GM19328 (cell line): ENCODE measurements at regions not wholly inside any gene's neighbourhood (a gene's known extent, or its start where the extent isn't known, plus 50 kb on each side); places are given as distances from the start of the nearest gene placed in this dataset.

ENCODE experiments used
- ATAC-seq: cut with Tn5 transposase; IDR thresholded peaks from one replicate; pipeline ENCODE4 v1.9.1; 2021; ENCODE audit warnings: mild to moderate bottlenecking, moderate library complexity; ENCODE audit not compliant: unreplicated experiment

DNA sequence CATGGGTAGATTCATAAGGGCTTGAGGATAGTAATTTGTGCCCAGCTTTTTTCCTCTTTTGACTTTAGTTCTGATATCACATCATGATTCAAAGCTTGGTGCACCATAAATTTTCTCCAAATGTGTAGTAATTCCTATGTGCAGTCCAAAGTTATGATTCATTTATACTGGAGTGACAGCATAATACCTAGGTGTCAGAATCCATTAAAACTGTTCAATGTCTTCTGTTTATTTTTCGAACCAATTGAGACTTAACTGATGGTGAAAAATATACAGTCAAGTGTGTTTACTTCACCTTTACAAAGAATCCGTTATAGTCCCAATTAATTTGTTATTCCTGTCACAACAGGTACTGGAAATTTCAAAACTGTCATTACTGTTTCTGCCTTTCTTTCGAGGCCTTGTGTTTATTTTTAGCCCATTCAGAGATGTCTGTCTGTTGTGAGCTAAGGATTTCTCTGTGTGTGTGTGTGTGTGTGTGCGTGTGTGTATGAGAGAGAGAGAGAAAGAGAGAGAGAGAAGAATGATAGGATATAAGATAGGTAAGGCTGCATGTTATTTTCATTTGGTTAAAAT, 389.7 kb upstream of the ATP5MC3 start:
- ATAC-seq = no peak

DNA sequence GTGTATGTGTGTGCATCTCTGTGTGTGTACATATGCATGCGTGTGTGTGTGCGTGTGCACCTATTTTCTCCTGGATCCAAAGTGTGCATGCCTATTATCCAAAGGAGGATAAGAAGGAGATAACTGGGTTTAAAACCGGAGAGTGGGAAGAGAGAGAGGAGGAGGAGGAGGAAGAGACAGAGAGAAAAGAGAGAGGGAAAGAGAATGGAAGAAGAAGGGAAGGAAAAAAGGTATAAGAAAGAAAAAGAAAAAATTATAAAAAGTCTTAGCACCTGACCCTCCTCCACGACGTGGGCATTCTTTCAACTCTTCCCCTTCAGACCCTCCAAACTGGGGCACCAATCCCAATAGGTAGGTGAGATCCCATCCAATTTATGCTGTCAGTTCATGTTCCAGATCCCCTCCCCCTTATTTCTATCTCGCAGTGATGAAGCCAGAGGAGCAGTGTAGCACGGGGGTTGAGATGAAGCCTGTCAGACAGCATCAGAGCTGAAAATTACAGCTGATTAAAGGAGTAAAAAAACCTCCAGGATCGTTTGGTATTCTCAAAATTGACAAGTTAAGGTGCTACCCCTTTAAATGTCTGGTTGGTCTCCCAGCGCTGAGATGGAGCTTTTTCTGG, 386.7 kb upstream of the ATP5MC3 start:
- ATAC-seq = no peak

DNA sequence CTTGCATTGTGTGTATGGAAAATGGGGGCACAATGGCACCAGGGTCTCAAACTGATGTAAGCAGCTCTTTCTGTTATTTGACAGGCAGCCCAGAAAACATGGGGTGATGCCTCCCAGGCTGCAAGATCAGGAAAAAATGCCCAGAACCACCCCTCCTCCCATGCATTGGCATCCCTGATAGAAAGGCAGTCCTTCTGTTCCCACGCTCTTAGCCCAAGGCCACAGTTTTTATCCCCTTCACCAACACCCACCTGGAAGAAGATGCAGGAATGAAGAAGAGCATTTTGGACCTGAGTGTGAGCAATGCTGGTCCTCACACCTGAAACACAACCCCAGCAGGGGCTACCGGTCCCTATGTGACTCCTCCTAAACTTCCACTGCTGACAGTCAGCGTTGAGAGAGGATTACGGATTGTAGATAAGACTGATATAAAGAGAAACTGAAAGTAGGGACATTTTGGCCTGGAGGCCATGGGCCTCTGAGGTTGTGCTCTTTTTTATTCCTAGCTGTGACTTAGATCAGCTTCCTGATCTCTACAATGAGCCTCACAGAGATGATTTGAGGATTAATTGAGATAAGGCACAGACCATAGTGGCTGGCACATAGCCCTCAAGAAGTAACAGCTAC, 386.0 kb upstream of the ATP5MC3 start:
- no peak for ATAC-seq

DNA sequence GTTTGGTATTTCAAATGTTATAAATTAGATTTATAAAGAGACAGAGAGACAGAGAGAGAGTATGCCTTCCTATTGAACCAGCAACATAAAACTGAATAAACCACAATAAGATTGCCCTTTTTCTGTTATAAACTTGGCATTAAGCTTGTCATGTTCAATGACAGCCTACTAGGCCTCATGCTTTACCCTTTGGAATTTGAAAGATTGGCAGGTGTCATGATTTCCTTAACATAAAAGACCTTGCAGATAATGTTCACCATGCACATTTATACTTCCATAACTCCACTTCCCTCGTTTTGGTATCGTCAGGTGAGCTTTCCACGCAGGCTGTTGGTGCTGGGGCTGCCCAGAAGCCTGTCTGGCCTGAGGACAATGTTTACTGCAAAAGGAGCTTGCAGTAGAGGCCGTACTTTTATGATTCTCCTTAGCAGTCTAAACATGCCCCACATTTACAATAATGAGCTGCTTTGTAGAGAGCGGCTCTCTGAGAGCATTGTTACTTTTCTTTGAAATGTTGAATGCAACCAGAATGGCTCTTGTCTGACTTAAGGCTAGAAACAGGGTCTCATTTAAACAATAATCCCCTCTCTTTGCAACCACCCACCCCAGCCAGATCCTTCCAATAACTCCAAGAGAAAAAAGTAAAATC, 379.1 kb upstream of the ATP5MC3 start:
- ATAC-seq = no peak

DNA sequence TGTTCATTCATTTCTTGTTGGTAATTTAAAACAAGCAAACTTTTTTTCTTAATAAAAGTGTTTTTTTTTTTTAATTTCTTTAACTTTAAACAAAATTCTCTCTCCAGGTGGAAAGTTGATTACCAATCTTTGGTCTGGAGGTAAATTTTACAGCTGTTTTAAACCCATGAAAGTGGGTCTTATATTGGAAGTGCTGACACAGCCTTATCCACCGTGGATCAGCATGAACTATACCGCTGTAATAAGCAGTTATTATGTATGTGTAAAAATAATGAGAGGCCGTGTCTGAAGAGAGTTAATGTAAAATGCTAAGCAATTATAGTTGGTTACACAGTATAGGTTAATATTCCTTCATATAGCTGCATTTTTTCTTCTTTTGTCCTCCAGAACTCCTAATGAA, 378.1 kb upstream of the ATP5MC3 start:
- no peak for ATAC-seq

DNA sequence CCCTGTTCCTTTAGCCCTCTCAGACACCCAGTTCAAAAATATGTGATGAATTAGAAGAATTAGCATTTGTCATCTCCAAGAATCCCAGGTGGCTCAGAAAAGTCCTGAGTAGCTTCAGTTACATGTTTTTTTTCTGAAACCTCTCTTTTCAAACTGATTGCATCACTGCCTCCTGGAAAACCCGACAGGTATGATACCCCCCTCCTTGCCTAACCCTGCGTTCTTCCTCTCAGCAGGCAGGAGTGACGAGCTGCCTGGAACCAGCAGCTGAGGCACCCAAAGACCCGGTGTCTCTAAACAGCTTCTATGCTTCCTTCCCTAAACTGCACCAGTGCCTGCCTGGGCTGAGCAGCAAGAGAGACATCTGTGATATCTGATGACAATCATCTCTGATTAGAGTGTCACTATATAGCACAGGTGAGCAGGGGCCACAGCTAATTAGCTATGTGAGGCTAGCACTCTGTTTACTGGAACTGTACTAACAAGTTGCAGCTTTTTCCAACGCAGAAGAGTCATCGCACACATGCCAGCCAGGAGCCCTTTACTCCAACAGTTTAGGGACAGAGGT, 376.4 kb upstream of the ATP5MC3 start:
- ATAC-seq = no peak

DNA sequence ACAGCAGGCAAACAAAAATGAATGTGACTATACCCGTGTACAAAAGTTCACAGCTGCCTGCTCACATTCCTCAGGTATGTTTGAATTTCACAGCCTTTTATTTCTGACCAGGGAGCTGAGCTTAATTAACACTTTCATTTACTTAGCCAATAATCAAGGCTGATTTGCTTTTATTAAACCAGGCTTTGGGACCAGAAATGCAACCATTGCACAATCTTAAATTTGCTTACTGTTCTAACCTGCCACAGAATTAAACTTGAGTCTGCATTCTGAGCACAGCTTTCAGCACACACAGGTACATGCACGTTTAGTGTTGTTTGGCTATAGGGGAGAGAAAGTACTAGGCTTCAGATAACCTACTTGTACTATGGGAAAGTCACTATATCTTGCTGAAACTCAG, 372.4 kb upstream of the ATP5MC3 start:
- no peak for ATAC-seq

DNA sequence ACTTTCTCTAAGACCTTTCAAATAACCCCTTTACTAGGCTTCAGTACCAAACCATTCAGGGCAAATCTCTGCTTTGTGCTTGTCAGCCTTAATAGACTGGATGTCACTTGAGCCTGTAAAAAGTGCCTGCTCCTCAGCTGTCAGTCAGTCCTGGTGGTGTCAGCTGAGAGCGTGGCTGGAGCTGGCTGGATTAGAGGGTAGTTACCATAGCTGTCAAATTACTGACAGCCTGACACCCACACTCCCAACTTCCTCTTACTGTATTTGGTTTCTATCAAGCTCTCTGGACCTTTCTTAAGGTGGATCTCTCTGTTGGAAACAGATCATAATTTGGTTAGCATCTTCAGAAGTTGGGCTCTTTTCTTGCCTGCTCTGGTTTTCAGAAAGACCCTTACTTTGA, 371.4 kb upstream of the ATP5MC3 start:
- ATAC-seq = no peak

DNA sequence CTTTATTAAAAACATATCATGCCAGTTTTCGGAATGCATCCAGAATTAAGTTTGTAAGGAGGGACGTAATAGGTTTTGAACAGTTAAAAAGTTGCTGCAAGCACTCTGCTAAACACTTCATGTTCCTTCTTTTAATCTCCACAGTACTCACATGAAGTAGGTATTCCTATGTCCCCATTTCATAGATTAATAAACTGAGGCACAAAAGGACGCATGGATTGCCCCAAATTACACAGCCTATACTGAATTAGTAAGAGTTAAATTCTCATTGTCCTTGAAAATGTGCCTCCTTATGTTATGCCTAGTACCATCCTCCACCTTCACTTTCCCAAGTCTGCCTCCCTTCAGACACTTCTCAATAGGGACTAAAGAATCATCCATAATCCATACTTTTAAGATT, 358.9 kb upstream of the ATP5MC3 start:
- no peak for ATAC-seq

DNA sequence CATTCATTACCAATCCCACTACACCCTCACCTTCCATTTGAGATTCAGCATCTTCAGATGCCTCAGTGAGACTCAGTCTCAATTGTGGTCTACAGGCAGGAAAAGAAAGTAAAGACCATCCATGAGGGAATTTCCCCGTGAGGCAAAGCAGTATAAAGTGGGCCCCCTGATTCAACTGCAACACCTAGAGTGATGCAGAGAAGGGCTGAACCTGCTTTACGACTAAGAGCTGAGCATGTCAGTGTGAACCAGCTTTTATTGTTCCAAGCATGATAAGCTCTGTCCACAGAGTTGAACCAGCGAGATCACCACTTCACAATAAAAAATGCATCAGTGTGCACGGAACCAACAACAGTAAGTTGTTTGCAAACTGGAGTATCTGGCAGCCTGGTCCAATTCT, 357.6 kb upstream of the ATP5MC3 start:
- ATAC-seq = no peak

DNA sequence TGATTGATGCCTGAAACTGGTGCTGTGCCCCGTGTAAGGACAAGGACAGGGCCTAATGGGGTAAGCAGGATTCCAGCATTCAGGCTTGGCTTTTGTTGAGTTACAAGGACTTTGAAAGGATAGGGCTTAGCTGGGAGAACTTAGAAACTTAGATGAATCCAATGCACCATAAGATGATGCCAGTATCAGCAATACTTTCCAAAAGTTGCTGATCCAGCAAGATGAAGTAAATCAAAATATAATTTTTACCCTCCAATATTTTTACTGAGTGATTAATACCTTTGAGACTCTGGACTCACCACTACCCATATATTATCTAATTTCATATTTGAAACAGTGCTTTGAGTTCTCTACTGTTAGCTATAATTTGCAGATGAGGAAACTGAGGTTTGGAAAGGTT, 354.5 kb upstream of the ATP5MC3 start:
- no peak for ATAC-seq

DNA sequence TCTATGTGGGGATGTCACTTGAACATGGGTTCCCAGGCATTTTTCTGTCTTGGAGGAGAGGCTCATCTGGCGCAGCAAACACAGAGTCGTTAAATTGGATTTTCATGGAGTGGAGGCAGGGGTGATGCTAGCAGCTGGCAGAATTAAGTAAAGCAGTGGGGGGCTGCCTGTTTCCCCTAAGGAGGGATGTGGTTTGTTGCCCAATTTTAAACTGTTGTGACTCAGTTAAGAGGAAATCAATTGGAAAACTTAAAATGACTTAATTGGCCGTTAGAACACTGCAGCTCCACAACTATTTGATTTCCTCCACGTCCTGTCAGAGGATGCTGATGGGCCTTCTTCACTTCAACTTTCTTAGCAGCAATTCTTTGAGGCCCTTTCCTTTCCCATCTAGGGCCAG, 354.1 kb upstream of the ATP5MC3 start:
- no peak for ATAC-seq

DNA sequence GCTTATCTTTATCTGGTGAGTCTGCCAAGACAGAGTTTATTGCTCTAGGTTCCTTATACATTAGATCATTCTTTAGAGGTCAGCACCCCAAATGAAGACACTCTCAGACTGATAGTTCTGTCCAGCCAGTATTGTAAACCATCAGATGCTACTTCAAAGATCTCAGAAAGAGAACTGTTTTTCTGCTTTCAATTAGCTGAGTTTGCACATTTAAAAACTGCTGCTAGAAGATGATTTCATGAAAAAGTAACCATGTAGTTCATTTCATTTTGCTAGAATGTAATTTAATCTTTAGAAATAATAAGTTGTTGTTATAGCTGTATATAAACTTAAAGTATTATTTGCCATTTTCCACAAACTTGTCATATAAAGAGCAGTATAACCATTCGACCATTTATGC, 344.5 kb upstream of the ATP5MC3 start:
- no peak for ATAC-seq

DNA sequence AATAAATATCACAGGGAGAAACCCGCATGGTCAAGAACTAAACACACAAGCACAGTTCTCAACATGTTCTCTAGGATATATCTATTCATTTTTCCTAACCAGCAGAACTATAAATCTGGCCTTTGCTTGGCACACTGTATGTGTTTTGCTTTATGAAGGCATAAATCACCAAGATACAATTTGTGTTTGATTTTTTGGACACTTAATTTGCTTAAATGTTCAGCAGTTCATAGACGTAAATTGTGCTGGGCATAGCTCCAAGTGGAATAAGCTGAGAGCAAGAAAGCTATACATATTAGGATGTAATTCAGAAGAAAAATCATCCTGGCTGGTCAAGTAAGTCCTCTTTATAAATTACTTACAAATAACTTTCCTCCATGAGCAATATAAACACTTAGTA, 341.5 kb upstream of the ATP5MC3 start:
- ATAC-seq = no peak

DNA sequence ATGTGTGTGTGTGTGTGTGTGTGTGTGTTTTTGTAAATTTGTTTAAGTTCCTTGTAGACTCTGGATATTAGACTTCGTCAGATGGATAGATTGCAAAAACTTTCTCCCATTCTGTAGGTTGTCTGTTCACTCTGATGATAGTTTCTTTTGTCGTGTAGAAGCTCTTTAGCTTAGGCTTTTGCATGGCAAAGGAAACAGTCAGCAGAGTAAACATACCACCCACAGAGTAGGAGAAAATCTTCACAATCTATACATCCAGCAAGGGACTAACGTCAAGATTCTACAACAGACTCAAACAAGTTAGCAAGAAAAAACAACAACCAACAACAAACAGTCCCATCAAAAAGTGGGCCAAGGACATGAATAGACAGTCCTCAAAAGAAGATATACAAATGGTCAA, 336.7 kb upstream of the ATP5MC3 start:
- no peak for ATAC-seq

DNA sequence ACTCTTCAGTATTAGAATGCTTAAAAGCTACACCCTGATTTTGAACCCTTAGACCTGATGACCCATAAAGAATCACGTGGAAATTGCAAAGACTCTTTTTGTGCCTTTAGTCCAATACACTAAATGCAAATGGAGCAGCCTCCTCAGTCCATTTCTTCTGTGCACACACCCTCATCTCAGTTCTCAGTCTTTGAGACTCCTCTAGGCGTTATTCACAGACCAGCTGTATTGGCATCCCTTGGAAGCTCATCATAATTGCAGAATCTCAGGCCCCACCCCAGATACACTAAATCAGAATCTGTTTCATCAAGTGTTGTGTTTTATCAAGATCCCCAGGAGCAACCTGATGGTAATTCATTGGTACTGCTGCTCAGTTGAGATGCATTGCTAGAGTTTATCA, 335.0 kb upstream of the ATP5MC3 start:
- ATAC-seq = no peak

DNA sequence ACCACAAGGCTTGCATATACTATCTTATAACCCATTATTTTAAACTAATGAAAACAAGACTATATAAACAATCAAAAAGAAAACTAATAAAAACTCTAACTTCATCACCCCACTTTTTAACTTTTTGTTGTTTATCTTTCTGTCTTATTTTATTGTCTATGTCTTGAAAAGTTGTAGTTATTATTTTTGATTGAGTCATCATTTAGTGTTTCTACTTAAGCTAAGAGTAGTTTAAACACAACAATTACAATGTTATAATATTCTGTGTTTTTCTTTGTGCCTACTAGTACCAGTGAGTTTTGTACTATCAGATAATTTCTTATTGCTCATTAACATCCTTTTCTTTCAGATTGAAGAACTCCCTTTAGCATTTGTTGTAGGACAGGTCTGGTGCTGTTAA, 318.7 kb upstream of the ATP5MC3 start:
- ATAC-seq = no peak

DNA sequence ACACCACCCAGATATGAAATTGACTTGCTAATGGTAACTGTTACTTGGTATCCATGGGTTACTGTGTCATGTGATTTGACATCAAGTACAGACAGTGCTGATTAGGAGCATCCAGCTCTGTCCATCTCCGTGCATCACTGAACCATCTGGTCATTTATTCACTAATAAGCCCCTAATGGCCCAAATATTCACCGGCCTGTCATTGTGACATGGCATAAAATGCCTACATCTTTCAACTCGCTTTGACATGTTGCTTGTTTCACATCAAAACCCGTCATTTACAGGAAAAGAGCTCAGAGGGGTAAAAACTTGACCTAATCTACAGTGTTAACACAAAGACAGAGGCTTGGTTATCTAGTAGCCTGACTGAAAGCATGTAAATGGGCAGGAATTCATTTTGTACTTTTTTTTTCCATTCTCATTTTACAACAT, 308.9 kb upstream of the ATP5MC3 start:
- ATAC-seq = no peak

DNA sequence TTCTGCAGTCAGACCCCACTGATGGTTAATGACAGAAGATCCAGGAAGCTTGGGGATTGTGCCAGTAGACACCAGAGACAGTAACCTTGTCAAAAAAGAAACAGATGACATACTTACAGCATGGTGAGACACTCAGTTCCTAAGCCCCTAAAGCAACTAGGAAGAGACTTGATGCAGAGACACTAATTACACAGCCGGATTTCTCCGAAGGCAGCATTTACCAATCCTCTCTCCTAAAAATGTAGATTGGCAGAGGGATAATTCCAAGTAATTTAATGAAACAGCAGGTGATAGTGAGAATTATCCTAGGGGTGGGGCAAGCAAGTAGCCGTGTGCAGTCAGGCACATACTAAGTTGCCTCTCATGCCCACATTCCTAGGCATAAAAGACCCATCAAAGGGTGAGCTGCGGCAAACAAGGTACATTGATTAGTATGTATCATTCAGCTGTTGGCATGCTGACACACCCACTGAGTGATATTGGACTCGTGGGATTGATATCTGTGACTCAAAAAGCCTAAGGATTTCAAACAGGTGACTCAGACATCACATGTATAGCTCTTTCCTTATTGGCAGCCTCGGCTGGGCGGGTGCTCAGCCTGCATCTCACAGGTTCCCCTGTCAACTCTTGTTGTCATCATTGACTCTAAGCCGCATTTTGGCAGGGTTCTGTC, 296.7 kb upstream of the ATP5MC3 start:
- no peak for ATAC-seq

DNA sequence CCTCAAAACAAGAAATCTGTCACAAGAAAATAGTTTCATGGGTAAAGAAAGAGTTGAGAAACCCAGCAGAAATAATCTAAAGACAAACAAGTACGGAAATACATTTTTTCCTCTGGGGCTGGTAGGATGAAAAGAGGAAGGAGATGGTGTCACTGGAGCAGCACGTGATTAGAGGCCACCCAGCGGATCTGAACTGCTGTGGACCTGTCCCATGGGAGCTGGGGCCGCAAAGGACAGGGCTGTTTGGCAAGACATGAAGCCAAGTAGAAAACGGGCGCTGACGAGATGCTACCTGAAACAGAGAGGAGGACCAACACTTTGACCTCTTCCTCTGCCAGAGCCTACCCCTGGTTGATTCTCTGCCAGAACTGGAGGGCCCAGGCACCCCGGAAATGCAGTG, 295.4 kb upstream of the ATP5MC3 start:
- ATAC-seq = no peak

DNA sequence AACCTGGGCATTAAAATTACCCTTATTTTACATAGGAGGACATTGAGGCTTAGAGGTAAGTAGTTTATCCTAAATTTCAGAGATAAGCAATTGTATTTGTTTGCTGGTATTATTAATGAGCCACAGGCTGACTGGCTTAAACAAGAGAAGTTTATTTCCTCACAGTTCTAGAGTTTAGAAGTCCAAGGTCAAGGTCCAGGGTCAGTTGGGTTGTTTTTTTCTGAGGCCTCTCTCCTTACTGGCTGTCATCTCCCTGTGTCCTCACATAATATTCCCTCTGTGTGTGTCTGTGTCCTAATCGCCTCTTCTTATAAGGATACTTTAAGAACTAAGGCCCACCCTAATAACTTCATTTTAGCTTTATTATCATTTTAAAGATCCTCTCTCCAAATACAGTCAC, 294.9 kb upstream of the ATP5MC3 start:
- ATAC-seq = no peak
